ENCODE measurements at regions not wholly inside any gene's neighbourhood (a gene's known extent, or its start where the extent isn't known, plus 50 kb on each side); places are given as distances from the start of the nearest gene placed in this dataset.
"Not testable (repeated sequence)": the region's sequence is repeated elsewhere in the genome, so short reads cannot be mapped to it uniquely, and the experiment has no call there.

- not testable (repeated sequence) for TF ChIP-seq CTCF (conservative IDR thresholded peaks at IDR 0.05; ENCODE audit: low read depth, low read length); EZH2 (IDR thresholded peaks at IDR 0.05; ENCODE audit: borderline replicate concordance, low read depth, low read length, poor library complexity, severe bottlenecking)
These were observed 102.8 kb downstream of the ID4 start for GRCh38 chr6:19939926-19940325.
